MCF 10A (cell line): ENCODE measurements at regions not wholly inside any gene's neighbourhood (a gene's known extent, or its start where the extent isn't known, plus 50 kb on each side); places are given as distances from the start of the nearest gene placed in this dataset.

Experiments
- BruUV-seq: library from RNA; stranded (reverse); fragments of 400-500 nt; replicated peaks from 2 replicates; lab custom pipeline; 2021; lab: Mats Ljungman, UMichigan
- CTCF ChIA-PET: fragments of 300-600 bp; sonication (Branson Sonifier 250); formaldehyde crosslinking; extraction: SDS; loops from one replicate; lab custom pipeline; 2021; ENCODE audit warnings: antibody characterized with exemption, inconsistent platforms; lab: Yijun Ruan, JAX
- POLR2A ChIA-PET: fragments of 300-600, 350-650 bp; sonication (Branson Sonifier 250); formaldehyde crosslinking; extraction: SDS; loops from one replicate; lab custom pipeline; 2020; ENCODE audit warnings: antibody characterized with exemption, inconsistent platforms; lab: Yijun Ruan, JAX
- DNase-seq: peaks from one replicate; pipeline ENCODE4 v3.0.0-alpha.2; 2018; ENCODE audit not compliant: unreplicated experiment
- H3K27ac Mint-ChIP-seq: one replicate; pipeline ENCODE4 v1.8.0; 2022; ENCODE audit warnings: mild to moderate bottlenecking, low read depth, mixed read lengths; ENCODE audit not compliant: unreplicated experiment
- H3K27me3 Mint-ChIP-seq: one replicate; pipeline ENCODE4 v1.8.0; 2022; ENCODE audit warnings: mixed read lengths; ENCODE audit not compliant: insufficient read depth, unreplicated experiment
- H3K36me3 Mint-ChIP-seq: one replicate; pipeline ENCODE4 v1.8.0; 2022; ENCODE audit warnings: mild to moderate bottlenecking, moderate library complexity, mixed read lengths; ENCODE audit not compliant: insufficient read depth, unreplicated experiment
- H3K4me1 Mint-ChIP-seq: one replicate; pipeline ENCODE4 v1.8.0; 2022; ENCODE audit warnings: mixed read lengths; ENCODE audit not compliant: insufficient read depth, unreplicated experiment
- H3K4me3 Mint-ChIP-seq: one replicate; pipeline ENCODE4 v1.8.0; 2022; ENCODE audit warnings: mild to moderate bottlenecking, moderate library complexity, mixed read lengths; ENCODE audit not compliant: unreplicated experiment
- H3K9me3 Mint-ChIP-seq: one replicate; pipeline ENCODE4 v1.8.0; 2022; ENCODE audit warnings: mixed read lengths; ENCODE audit not compliant: unreplicated experiment
- intact Hi-C: fragments of 100-400 bp; cut with micrococcal nuclease; formaldehyde crosslinking; loops from 2 replicates; pipeline ENCODE4 v1.14.1; 2022
- TF ChIP-seq, protein P1 (sequence below): fragments of 200-600 bp; IDR thresholded peaks from one replicate; pipeline ENCODE4 v1.8.0; 2022; ENCODE audit warnings: antibody characterized with exemption, mild to moderate bottlenecking; ENCODE audit not compliant: unreplicated experiment

DNA sequence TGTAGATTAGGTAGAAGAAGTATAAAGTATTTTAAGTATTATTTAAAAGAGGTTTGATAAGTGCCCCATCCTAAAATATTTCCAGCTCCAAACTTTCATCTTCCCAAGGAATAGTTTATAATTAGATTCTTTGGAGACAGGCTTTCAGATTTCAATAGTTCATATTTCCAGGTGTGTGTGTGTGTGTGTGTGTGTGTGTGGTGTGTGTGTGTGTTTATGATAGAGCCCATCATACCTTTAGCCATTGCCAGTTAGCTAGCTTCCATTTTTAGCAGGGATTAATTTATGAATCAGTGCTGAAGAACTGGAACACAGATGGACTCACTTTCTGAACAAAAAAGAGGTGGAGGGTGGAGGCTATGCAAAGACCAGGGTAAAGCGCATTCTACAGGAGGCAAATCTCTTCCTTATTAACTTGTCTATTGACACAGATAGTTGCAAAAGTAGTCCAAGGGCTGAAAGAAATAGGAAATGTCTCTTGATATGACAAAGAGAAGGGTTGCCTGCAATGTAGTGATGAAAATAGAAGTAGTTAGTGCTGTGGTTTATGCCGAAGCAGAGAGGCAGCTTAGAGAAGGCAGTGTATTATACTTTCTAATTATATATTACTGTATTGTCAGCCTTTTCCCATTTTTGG, 301.1 kb downstream of the MAN2A1 start:
- ChIA-PET CTCF (interaction anchor here (0.6 to 0.7 kb wide), 2 partner anchors 171 to 319 kb away, joined by 3 read pairs; no protein-coding TSS in a partner anchor), POLR2A (interaction anchor here (3.7 kb wide), 1 partner anchor 9 kb away, joined by 16 read pairs; no protein-coding TSS in a partner anchor)
- Mint-ChIP-seq H3K36me3 (no peaks in the 10 kb centered on the region), H3K27ac (no peak overlapping the region), H3K9me3 (no peaks in the 10 kb centered on the region), H3K4me1 (peaks cover 23% of the 10 kb centered on the region), H3K27me3 (no peaks in the 10 kb centered on the region), H3K4me3 (no peak overlapping the region)
- intact Hi-C loops: no loop called here
- TF ChIP-seq, protein P1, sequence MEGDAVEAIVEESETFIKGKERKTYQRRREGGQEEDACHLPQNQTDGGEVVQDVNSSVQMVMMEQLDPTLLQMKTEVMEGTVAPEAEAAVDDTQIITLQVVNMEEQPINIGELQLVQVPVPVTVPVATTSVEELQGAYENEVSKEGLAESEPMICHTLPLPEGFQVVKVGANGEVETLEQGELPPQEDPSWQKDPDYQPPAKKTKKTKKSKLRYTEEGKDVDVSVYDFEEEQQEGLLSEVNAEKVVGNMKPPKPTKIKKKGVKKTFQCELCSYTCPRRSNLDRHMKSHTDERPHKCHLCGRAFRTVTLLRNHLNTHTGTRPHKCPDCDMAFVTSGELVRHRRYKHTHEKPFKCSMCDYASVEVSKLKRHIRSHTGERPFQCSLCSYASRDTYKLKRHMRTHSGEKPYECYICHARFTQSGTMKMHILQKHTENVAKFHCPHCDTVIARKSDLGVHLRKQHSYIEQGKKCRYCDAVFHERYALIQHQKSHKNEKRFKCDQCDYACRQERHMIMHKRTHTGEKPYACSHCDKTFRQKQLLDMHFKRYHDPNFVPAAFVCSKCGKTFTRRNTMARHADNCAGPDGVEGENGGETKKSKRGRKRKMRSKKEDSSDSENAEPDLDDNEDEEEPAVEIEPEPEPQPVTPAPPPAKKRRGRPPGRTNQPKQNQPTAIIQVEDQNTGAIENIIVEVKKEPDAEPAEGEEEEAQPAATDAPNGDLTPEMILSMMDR: no peak
- no peak for DNase-seq
- no TSS peak for BruUV-seq

DNA sequence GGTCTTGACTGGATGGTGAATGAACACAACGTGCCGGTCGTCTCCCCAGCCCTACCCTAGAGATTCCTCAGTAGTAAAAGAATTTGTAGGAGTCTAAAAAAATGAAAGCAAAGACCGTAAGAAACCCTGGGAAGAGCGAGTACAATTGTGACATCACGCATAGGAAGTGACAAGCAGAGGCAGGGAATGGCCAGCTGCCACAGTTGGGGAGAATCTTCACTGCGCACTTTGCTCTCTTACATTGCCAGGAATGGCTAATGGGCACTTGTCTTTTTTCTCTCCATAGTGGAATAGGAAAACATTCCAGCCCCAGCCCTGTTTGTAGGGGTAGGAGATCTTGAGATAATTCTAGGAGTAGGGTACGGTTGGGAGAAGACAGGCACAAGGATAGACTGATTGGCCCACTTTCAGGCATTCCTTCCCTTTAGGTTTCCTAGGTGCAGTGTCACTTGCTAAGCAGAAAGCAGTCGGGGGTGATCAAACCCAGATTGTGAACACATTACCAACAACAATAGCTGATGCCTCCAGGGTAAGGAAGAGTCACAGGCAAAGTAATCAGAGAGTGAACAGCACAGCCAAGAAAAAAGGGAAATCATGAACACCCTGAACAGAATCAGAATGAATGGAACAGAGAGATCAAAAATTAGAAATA, 302.7 kb downstream of the MAN2A1 start:
- no peaks in the 10 kb centered on the region for H3K9me3 Mint-ChIP-seq
- no peaks in the 10 kb centered on the region for H3K27me3 Mint-ChIP-seq
- POLR2A ChIA-PET: interaction anchor here (0.6 kb wide), 1 partner anchor 844 kb away, joined by 3 read pairs; no protein-coding TSS in a partner anchor
- H3K36me3 Mint-ChIP-seq: no peaks in the 10 kb centered on the region
- TF ChIP-seq, protein P1: no peak
- peaks cover 18% of the 10 kb centered on the region for H3K4me1 Mint-ChIP-seq
- CTCF ChIA-PET: interaction anchor here (1.1 kb wide), 1 partner anchor 16 kb away, joined by 4 read pairs; no protein-coding TSS in a partner anchor
- peak; percentile 11 for DNase-seq
- no TSS peak for BruUV-seq
- no peak overlapping the region for H3K4me3 Mint-ChIP-seq
- H3K27ac Mint-ChIP-seq: no peak overlapping the region
- intact Hi-C loops: no loop called here

DNA sequence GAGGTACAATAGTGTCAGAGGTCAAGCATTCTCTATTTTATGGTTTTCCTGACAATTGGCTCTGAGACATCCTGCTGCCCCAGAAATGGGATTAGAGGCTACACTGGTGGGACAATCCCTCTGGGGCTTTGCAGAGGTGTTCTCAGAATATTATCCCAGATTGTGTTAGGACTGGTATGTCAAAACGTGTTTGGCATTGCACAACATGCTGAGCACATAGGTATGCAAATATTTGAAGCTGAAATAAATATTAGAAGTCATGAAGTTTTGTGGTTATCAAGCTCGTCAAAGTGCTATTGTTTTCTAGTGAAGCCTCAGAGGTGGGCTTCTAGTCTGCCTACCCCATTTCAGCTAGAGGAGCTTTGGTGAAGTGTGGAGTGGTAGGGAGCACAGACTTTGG, 304.4 kb downstream of the MAN2A1 start:
- H3K27ac Mint-ChIP-seq: no peak overlapping the region
- TF ChIP-seq, protein P1: no peak
- ChIA-PET CTCF (interaction anchor here (1.1 kb wide), 1 partner anchor 16 kb away, joined by 3 read pairs; no protein-coding TSS in a partner anchor), POLR2A (no interaction called here)
- H3K4me3 Mint-ChIP-seq: no peak overlapping the region
- H3K36me3 Mint-ChIP-seq: no peaks in the 10 kb centered on the region
- no peak for DNase-seq
- intact Hi-C loops: no loop called here
- BruUV-seq: no TSS peak
- peaks cover 6% of the 10 kb centered on the region for H3K4me1 Mint-ChIP-seq
- no peaks in the 10 kb centered on the region for H3K9me3 Mint-ChIP-seq
- H3K27me3 Mint-ChIP-seq: no peaks in the 10 kb centered on the region

- ChIA-PET CTCF (no interaction called here), POLR2A (no interaction called here)
- intact Hi-C loops: no loop called here
- H3K4me1 Mint-ChIP-seq: peaks cover 26% of the 10 kb centered on the region
- DNase-seq: no peak
- H3K4me3 Mint-ChIP-seq: no peak overlapping the region
- no peaks in the 10 kb centered on the region for H3K9me3 Mint-ChIP-seq
- H3K27me3 Mint-ChIP-seq: no peaks in the 10 kb centered on the region
- H3K36me3 Mint-ChIP-seq: no peaks in the 10 kb centered on the region
- H3K27ac Mint-ChIP-seq: no peak overlapping the region
- BruUV-seq: no TSS peak
- TF ChIP-seq, protein P1: no peak
Observed at GRCh38 chr5:109996246-109996645, 306.5 kb downstream of the MAN2A1 start.
